Renal pelvis (tissue), 1 donor: ENCODE measurements at regions not wholly inside any gene's neighbourhood (a gene's known extent, or its start where the extent isn't known, plus 50 kb on each side); places are given as distances from the start of the nearest gene placed in this dataset.

Experiments used
- DNase-seq: peaks from one replicate; pipeline ENCODE4 v3.0.0-alpha.2; 2013

GRCh38 chr11:112903340-112903739 lies 57.9 kb upstream of the NCAM1 start:
- no peak for DNase-seq

- no peak for DNase-seq
Observed at GRCh38 chr11:112911124-112911523, 50.1 kb upstream of the NCAM1 start.
